ENCODE measurements at regions not wholly inside any gene's neighbourhood (a gene's known extent, or its start where the extent isn't known, plus 50 kb on each side); places are given as distances from the start of the nearest gene placed in this dataset.
"Not testable (repeated sequence)": the region's sequence is repeated elsewhere in the genome, so short reads cannot be mapped to it uniquely, and the experiment has no call there.

GRCh38 chrX:38940547-38940946 lies 139.3 kb downstream of the MID1IP1 start:
- no peaks in the 10 kb centered on the region for H3K36me3 Mint-ChIP-seq (ENCODE audit: low read depth)
- H3K27ac Mint-ChIP-seq = no peak overlapping the region
- no peaks in the 10 kb centered on the region for H3K4me1 Mint-ChIP-seq (ENCODE audit: low read depth)
- peaks cover 13% of the 10 kb centered on the region for H3K27me3 Mint-ChIP-seq
- H3K9me3 Mint-ChIP-seq = no peaks in the 10 kb centered on the region
- no peak for DNase-seq
- H3K4me3 Mint-ChIP-seq = no peak overlapping the region

- H3K36me3 Mint-ChIP-seq (ENCODE audit: low read depth) = no peaks in the 10 kb centered on the region
- no peak for DNase-seq
- H3K4me1 Mint-ChIP-seq (ENCODE audit: low read depth) = no peaks in the 10 kb centered on the region
- H3K4me3 Mint-ChIP-seq = no peak overlapping the region
- no peaks in the 10 kb centered on the region for H3K9me3 Mint-ChIP-seq
- H3K27ac Mint-ChIP-seq = no peak overlapping the region
- peaks cover 11% of the 10 kb centered on the region for H3K27me3 Mint-ChIP-seq
Observed at GRCh38 chrX:38941675-38942074, 140.4 kb downstream of the MID1IP1 start.

- Mint-ChIP-seq H3K36me3 (ENCODE audit: low read depth) (no peaks in the 10 kb centered on the region), H3K27me3 (peaks cover 14% of the 10 kb centered on the region), H3K27ac (no peak overlapping the region), H3K4me3 (no peak overlapping the region), H3K4me1 (ENCODE audit: low read depth) (no peaks in the 10 kb centered on the region), H3K9me3 (no peaks in the 10 kb centered on the region)
- DNase-seq = no peak
Observed at GRCh38 chrX:38943120-38943519, 141.9 kb downstream of the MID1IP1 start.

GRCh38 chrX:38948046-38948445 lies 146.8 kb downstream of the MID1IP1 start:
- Mint-ChIP-seq H3K9me3 (peaks cover 2% of the 10 kb centered on the region), H3K27me3 (peaks cover 39% of the 10 kb centered on the region), H3K36me3 (ENCODE audit: low read depth) (no peaks in the 10 kb centered on the region), H3K4me1 (ENCODE audit: low read depth) (no peaks in the 10 kb centered on the region), H3K4me3 (no peak overlapping the region), H3K27ac (no peak overlapping the region)
- no peak for DNase-seq

- H3K4me1 Mint-ChIP-seq (ENCODE audit: low read depth) = peaks cover 2% of the 10 kb centered on the region
- no peak overlapping the region for H3K27ac Mint-ChIP-seq
- H3K27me3 Mint-ChIP-seq = peaks cover 33% of the 10 kb centered on the region
- DNase-seq = no peak
- H3K9me3 Mint-ChIP-seq = no peaks in the 10 kb centered on the region
- no peak overlapping the region for H3K4me3 Mint-ChIP-seq
- no peaks in the 10 kb centered on the region for H3K36me3 Mint-ChIP-seq (ENCODE audit: low read depth)
Observed at GRCh38 chrX:38954520-38954919, 153.3 kb downstream of the MID1IP1 start.

GRCh38 chrX:38959736-38960135 lies 158.5 kb downstream of the MID1IP1 start:
- Mint-ChIP-seq H3K27ac (no peak overlapping the region), H3K36me3 (ENCODE audit: low read depth) (no peaks in the 10 kb centered on the region), H3K9me3 (peaks cover 16% of the 10 kb centered on the region), H3K4me3 (no peak overlapping the region), H3K4me1 (ENCODE audit: low read depth) (no peaks in the 10 kb centered on the region), H3K27me3 (peaks cover 38% of the 10 kb centered on the region)
- no peak for DNase-seq

GRCh38 chrX:38960137-38960536 lies 158.9 kb downstream of the MID1IP1 start:
- no peak overlapping the region for H3K27ac Mint-ChIP-seq
- DNase-seq = no peak
- peaks cover 16% of the 10 kb centered on the region for H3K9me3 Mint-ChIP-seq
- H3K4me3 Mint-ChIP-seq = no peak overlapping the region
- H3K36me3 Mint-ChIP-seq (ENCODE audit: low read depth) = no peaks in the 10 kb centered on the region
- peaks cover 40% of the 10 kb centered on the region for H3K27me3 Mint-ChIP-seq
- no peaks in the 10 kb centered on the region for H3K4me1 Mint-ChIP-seq (ENCODE audit: low read depth)

- Mint-ChIP-seq H3K9me3 (peaks cover 16% of the 10 kb centered on the region), H3K36me3 (ENCODE audit: low read depth) (no peaks in the 10 kb centered on the region), H3K4me1 (ENCODE audit: low read depth) (no peaks in the 10 kb centered on the region), H3K27ac (no peak overlapping the region), H3K4me3 (no peak overlapping the region), H3K27me3 (peaks cover 37% of the 10 kb centered on the region)
- no peak for DNase-seq
Observed at GRCh38 chrX:38961936-38962335, 160.7 kb downstream of the MID1IP1 start.

GRCh38 chrX:38963244-38963643 lies 162.0 kb downstream of the MID1IP1 start:
- H3K4me1 Mint-ChIP-seq (ENCODE audit: low read depth); H3K4me3 Mint-ChIP-seq; H3K36me3 Mint-ChIP-seq (ENCODE audit: low read depth); H3K27ac Mint-ChIP-seq; DNase-seq: not testable (repeated sequence)
- Mint-ChIP-seq H3K27me3 (peaks cover 46% of the 10 kb centered on the region), H3K9me3 (peaks cover 16% of the 10 kb centered on the region)

- H3K27me3 Mint-ChIP-seq = peaks cover 48% of the 10 kb centered on the region
Observed at GRCh38 chrX:38965888-38966287, 164.6 kb downstream of the MID1IP1 start.

GRCh38 chrX:38968344-38969216 lies 167.3 kb downstream of the MID1IP1 start:
- Mint-ChIP-seq H3K27ac (no peak overlapping the region), H3K4me3 (no peak overlapping the region), H3K9me3 (peaks cover 6% of the 10 kb centered on the region), H3K27me3 (peaks cover 48% of the 10 kb centered on the region), H3K4me1 (ENCODE audit: low read depth) (peaks cover 6% of the 10 kb centered on the region), H3K36me3 (ENCODE audit: low read depth) (no peaks in the 10 kb centered on the region)
- DNase-seq = no peak

More at GRCh38 chrX:38965888-38966287, 164.6 kb downstream of the MID1IP1 start:
- Mint-ChIP-seq H3K4me1 (ENCODE audit: low read depth) (peaks cover 2% of the 10 kb centered on the region), H3K9me3 (peaks cover 16% of the 10 kb centered on the region), H3K36me3 (ENCODE audit: low read depth) (no peaks in the 10 kb centered on the region), H3K4me3 (no peak overlapping the region), H3K27ac (no peak overlapping the region)
- DNase-seq = no peak

- Mint-ChIP-seq H3K27ac (no peak overlapping the region), H3K9me3 (no peaks in the 10 kb centered on the region), H3K36me3 (ENCODE audit: low read depth) (no peaks in the 10 kb centered on the region), H3K4me1 (ENCODE audit: low read depth) (peaks cover 6% of the 10 kb centered on the region), H3K4me3 (no peak overlapping the region), H3K27me3 (peaks cover 39% of the 10 kb centered on the region)
- no peak for DNase-seq
Observed at GRCh38 chrX:38970074-38970473, 168.8 kb downstream of the MID1IP1 start.

- no peaks in the 10 kb centered on the region for H3K9me3 Mint-ChIP-seq
- peaks cover 36% of the 10 kb centered on the region for H3K27me3 Mint-ChIP-seq
- no peak for DNase-seq
- no peak overlapping the region for H3K4me3 Mint-ChIP-seq
- peak overlapping the region; percentile 6 for H3K27ac Mint-ChIP-seq
- peaks cover 6% of the 10 kb centered on the region for H3K4me1 Mint-ChIP-seq (ENCODE audit: low read depth)
- no peaks in the 10 kb centered on the region for H3K36me3 Mint-ChIP-seq (ENCODE audit: low read depth)
Observed at GRCh38 chrX:38970845-38971244, 169.6 kb downstream of the MID1IP1 start.

GRCh38 chrX:38973322-38973721 lies 172.1 kb downstream of the MID1IP1 start:
- no peak overlapping the region for H3K4me3 Mint-ChIP-seq
- peaks cover 27% of the 10 kb centered on the region for H3K27me3 Mint-ChIP-seq
- peaks cover 6% of the 10 kb centered on the region for H3K4me1 Mint-ChIP-seq (ENCODE audit: low read depth)
- H3K36me3 Mint-ChIP-seq (ENCODE audit: low read depth) = no peaks in the 10 kb centered on the region
- H3K9me3 Mint-ChIP-seq = no peaks in the 10 kb centered on the region
- no peak for DNase-seq
- no peak overlapping the region for H3K27ac Mint-ChIP-seq

- DNase-seq = no peak
- Mint-ChIP-seq H3K4me3 (no peak overlapping the region), H3K27me3 (peaks cover 17% of the 10 kb centered on the region), H3K9me3 (no peaks in the 10 kb centered on the region), H3K36me3 (ENCODE audit: low read depth) (no peaks in the 10 kb centered on the region), H3K4me1 (ENCODE audit: low read depth) (peaks cover 6% of the 10 kb centered on the region), H3K27ac (no peak overlapping the region)
Observed at GRCh38 chrX:38974542-38974941, 173.3 kb downstream of the MID1IP1 start.
